HK-2 (cell line): ENCODE measurements at regions not wholly inside any gene's neighbourhood (a gene's known extent, or its start where the extent isn't known, plus 50 kb on each side); places are given as distances from the start of the nearest gene placed in this dataset.

Source experiments
- DNase-seq: peaks from one replicate; pipeline ENCODE4 v3.0.0-alpha.2; 2018; ENCODE audit not compliant: unreplicated experiment

GRCh38 chr4:53920883-53921282 is 143.5 kb downstream of the CHIC2 start:
- DNase-seq: no peak

DNA sequence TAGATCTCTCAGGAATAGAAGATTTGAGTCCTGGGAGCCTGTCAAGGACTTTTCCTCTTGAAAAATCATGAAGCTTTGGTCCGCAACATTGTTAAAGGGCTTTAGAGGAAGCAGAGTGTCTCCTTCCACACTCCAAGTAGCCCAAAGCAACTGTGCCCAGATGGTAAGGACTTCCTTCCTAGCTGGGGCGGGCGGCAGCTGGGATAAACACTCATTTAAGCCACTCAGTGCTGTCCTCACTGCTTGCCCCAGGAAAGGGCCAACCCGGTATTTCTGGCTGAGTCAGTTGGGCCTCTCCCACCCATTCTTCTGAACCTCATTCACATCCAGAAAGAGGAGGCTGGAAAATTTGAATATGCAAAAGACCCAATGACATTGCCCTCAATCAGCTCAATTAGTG is 144.3 kb downstream of the CHIC2 start:
- no peak for DNase-seq

DNA sequence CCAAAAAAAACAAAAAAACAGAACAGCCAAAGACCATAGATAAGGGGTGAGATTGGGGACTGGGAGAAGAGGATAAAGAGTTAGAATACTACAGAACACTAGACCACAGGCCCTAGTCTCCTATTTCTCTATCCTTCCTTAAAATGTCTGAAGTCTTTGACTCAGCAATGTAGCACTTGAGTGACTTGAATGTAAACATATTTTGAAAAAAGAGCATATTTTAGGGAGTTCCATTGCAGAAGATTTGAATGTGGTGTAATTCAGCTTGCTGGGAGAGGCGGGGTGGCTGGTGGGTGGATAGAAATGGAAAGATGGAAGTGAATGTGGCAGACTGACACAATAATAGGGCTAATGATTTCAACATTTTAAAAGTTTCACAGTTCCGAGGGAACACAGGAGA is 144.9 kb downstream of the CHIC2 start:
- DNase-seq: no peak

DNA sequence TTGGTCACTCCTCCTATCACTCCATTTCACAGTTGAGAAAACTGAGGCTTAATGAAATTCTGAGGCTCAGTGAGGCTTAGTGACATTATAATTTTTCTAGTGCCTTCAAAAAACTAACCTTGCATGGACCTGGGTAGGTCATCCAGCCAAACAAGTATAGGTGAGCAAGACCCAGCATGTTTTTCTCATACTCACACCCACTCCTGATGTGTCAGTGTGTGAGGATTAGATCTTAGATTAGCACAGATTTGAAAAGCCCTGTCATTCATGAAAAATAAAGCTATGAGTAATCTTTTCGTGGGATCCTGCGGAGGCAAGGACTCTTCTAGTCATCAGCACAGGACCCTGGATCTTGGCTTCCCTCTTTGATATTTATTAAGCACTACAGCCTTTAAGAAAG is 146.7 kb downstream of the CHIC2 start:
- no peak for DNase-seq

- DNase-seq: no peak
Observed at GRCh38 chr4:53916431-53916889, 147.9 kb downstream of the CHIC2 start.

DNA sequence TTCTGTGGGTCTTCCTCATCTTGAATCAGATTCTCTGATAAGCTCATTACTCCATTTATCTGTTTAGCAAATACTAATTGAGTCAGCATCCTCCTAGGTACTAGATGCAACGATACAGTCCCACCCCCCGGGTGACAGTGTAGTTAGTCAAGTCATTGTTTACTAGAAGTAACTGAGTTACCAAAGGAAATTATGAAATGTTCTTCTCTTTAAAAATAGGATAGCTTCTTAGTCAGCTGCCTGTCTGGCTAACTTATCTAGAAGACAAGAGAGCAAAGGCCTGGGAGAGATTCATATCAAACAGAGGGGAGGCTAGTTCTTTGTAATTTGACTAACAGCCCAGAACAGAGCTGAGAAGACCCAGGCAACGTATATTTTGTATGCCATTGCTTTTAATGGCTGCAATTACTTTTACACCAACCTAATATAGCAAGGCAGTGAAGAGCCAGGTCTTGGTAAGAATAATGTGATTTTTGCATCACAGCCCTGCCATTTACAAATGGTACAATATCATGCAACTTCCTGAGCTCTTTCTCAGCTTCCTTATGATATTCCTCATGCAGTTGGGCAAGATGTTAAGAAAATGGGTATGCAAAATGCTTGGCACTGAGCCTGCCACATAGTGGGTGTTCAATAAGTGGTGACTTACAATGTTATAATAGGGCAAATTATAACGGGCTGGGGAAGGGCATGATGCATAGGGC is 149.9 kb downstream of the CHIC2 start:
- no peak for DNase-seq

DNA sequence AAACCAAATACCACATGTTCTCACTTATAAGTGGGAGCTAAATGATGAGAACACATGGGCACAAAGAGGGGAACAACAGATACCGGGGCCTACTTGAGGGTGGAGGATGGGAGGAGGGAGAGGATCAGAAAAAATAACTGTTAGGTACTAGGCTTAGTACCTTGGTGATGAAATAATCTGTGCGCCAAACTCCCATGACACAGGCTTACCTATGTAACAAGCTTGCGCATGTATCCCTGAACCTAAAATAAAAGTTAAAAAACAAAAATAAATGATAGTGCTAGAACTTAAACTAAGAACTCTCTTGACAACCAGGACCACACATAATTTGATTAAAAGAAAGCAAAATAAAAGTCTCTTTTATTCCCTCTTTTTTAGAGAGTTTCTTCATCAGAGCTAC is 150.6 kb downstream of the CHIC2 start:
- DNase-seq: no peak

- DNase-seq: no peak
Observed at GRCh38 chr4:53912766-53913497, 151.5 kb downstream of the CHIC2 start.

- peak; percentile 23 for DNase-seq
Observed at GRCh38 chr4:53908661-53909078, 155.7 kb downstream of the CHIC2 start.

GRCh38 chr4:53907772-53908171 is 156.6 kb downstream of the CHIC2 start:
- no peak for DNase-seq

DNA sequence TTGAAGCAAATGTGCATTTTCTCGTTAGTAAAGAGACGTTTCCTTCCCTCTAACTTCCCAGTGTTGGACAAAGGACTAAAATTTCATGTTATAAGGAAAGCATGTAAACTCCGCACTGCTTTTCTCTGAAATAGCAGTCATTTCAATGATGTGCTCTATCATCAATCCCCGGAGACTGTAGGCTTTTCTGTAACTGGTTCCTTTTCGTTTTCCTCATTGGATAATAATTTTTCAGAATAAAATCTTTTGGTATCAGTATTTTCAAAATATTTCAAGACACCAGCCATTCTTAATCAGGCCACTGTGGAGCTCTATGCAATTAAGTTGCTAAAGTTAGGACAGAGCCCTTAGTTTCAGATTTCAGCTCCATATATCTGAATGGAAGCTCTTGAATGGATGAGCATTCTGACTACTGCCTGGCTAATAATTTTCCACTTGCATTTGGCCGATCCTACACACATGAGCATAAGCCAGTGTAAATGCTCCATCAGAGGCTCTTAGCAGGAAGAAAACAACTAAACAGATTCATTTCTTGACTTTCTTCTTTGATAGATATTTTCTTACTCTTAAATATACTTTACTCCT is 157.7 kb downstream of the CHIC2 start:
- DNase-seq: no peak

GRCh38 chr4:53905941-53906377 is 158.4 kb downstream of the CHIC2 start:
- DNase-seq: peak; percentile 16

- DNase-seq: no peak
Observed at GRCh38 chr4:53905276-53905940, 159.0 kb downstream of the CHIC2 start.

- DNase-seq: no peak
Observed at GRCh38 chr4:53902786-53903185, 161.6 kb downstream of the CHIC2 start.

DNA sequence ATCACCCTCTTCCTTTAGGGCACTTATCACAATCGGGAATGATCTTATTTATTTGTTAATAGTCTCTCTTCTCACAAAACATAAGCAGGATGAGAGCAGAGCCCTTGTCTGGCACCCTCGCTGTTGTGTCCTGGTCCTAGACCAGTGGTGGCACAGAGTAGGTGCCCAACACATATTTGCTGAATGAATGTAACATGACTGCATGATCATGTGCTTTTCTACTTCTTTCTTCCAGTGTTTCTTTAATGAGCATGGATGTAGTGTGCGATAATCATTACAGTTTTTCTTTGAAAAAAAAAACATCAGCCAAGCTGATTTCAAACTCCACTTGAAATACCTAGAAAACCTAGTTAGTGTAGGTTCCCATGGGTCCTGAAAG is 164.1 kb downstream of the CHIC2 start:
- DNase-seq: no peak

GRCh38 chr4:53899586-53900270 is 164.7 kb downstream of the CHIC2 start:
- no peak for DNase-seq

- no peak for DNase-seq
Observed at GRCh38 chr4:53895137-53895536, 169.3 kb downstream of the CHIC2 start.

GRCh38 chr4:53890461-53890860 is 173.9 kb downstream of the CHIC2 start:
- no peak for DNase-seq

DNA sequence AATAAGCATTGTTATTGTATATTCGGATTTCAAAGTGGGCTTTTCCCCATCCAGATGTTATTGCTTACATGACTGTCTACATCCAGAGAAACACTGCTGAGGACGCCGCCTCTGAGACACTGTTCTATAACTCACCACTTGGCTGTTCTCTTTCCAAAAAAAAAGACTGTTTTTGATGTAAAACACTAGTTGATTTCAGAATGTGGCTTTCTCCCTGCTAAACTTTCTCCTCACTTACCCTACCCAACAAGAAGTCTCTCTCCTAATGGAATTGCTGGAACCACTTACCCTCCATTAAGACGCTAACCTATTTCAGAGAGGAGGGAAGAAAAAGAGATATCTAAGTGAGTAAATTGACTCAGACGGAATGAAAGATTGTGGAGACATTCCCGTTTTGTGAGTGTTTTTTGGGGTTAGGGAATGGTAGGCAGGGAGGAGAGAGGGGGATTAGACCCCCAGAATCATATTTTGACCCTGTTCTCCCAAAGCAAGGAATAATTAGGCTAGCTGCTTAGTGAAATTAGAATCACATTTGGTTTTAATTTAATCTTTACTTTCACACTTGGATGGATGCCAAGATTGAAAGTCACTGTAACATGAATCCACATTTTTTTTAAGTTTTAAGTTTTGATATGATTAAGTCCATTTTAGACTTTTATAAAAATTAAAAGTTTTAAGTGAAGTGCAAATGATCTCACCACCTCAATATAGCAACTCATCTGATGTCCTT is 174.9 kb downstream of the CHIC2 start:
- DNase-seq: no peak

- DNase-seq: no peak
Observed at GRCh38 chr4:53886090-53886489, 178.3 kb downstream of the CHIC2 start.

- no peak for DNase-seq
Observed at GRCh38 chr4:53885668-53886067, 178.7 kb downstream of the CHIC2 start.
